BE2C (cell line): ENCODE measurements at regions not wholly inside any gene's neighbourhood (a gene's known extent, or its start where the extent isn't known, plus 50 kb on each side); places are given as distances from the start of the nearest gene placed in this dataset.
"Not testable (repeated sequence)": the region's sequence is repeated elsewhere in the genome, so short reads cannot be mapped to it uniquely, and the experiment has no call there.

ENCODE experiments used
- DNase-seq: peaks from one replicate; pipeline ENCODE4 v3.0.0-alpha.2; 2020
- H3K27me3 ChIP-seq: fragments of 250-450 bp; sonication (Bioruptor Pico); 2 replicates; pipeline ENCODE4 v1.5.1; 2020; ENCODE audit warnings: mild to moderate bottlenecking
- H3K36me3 ChIP-seq: fragments of 250-450 bp; sonication (Bioruptor Pico); 2 replicates; pipeline ENCODE4 v1.5.1; 2020; ENCODE audit warnings: mild to moderate bottlenecking
- H3K4me1 ChIP-seq: fragments of 250-450 bp; sonication (Bioruptor Pico); 2 replicates; pipeline ENCODE4 v1.5.1; 2020
- H3K4me3 ChIP-seq: 2 replicates; pipeline ENCODE4 v1.5.1; 2011; ENCODE audit warnings: low read depth, low read length
- H3K9me3 ChIP-seq: fragments of 250-450 bp; sonication (Bioruptor Pico); 2 replicates; pipeline ENCODE4 v1.5.1; 2020
- TF ChIP-seq, protein P1 (sequence below): IDR thresholded peaks from 2 replicates; pipeline ENCODE4 v1.5.1; 2012; ENCODE audit warnings: mild to moderate bottlenecking, low read depth, low read length

DNA sequence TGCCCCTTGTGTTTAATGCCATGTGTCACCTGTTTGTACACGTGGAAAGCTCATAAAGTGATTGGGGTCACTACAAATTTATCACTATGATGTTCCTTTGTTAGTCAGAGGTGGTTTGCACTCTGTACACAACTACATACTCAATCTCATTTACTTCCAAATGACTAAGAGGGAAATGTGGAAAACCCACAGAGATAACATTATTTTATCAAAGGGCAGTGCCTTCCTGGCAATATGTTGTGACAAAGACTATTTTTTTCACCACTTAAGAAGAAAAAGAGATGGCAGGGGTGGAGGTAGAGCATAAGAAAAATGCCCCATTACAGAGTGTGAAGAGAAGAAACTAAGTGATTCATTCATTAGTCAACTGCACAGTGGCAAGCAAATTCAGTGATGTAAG is 1064.1 kb upstream of the FLRT2 start:
- Histone ChIP-seq H3K4me3 (no peak overlapping the region), H3K9me3 (no peaks in the 10 kb centered on the region), H3K4me1 (no peaks in the 10 kb centered on the region), H3K36me3 (no peaks in the 10 kb centered on the region), H3K27me3 (no peaks in the 10 kb centered on the region)
- TF ChIP-seq, protein P1, sequence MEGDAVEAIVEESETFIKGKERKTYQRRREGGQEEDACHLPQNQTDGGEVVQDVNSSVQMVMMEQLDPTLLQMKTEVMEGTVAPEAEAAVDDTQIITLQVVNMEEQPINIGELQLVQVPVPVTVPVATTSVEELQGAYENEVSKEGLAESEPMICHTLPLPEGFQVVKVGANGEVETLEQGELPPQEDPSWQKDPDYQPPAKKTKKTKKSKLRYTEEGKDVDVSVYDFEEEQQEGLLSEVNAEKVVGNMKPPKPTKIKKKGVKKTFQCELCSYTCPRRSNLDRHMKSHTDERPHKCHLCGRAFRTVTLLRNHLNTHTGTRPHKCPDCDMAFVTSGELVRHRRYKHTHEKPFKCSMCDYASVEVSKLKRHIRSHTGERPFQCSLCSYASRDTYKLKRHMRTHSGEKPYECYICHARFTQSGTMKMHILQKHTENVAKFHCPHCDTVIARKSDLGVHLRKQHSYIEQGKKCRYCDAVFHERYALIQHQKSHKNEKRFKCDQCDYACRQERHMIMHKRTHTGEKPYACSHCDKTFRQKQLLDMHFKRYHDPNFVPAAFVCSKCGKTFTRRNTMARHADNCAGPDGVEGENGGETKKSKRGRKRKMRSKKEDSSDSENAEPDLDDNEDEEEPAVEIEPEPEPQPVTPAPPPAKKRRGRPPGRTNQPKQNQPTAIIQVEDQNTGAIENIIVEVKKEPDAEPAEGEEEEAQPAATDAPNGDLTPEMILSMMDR: no peak
- DNase-seq: no peak

DNA sequence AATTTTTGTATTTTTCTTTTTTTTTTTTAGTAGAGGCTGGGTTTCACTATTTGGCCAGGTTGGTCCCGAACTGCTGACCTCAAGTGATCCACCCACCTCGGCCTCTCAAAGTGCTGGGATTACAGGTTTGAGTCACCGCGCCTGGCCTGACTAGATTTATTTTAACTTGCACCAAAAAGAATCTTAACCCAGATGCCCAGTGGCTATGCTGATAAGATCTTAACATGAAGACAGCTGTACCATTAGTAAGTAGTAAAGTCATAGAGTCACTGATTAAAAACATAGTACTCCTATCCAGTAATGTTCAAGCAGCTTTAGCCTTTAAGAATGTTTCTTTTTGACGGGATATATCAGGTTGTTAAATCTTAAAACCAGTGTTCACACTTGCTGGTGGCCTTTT is 1061.8 kb upstream of the FLRT2 start:
- TF ChIP-seq, protein P1: no peak
- Histone ChIP-seq H3K4me1 (no peaks in the 10 kb centered on the region), H3K36me3 (no peaks in the 10 kb centered on the region), H3K9me3 (no peaks in the 10 kb centered on the region), H3K4me3 (no peak overlapping the region), H3K27me3 (no peaks in the 10 kb centered on the region)
- DNase-seq: no peak

DNA sequence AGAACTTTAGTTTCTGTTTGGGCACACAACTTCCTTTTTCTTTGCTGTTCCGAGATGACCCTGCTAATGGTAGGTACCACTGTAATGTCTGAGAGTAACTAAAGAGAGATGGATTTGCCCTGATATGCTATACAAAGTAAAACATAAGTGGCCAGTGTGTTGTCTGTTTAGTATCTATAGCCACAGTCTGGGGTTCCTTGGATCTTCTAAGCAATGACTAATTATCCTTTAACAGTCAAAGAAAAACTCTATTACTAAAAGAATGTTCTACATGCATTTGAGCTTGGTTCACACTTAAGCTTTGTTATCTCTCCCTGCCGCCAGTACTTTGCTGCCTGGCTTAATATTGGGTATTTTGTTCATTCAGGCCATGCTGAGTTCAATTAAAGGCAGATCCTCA is 1051.9 kb upstream of the FLRT2 start:
- Histone ChIP-seq H3K9me3 (no peaks in the 10 kb centered on the region), H3K36me3 (no peaks in the 10 kb centered on the region), H3K27me3 (no peaks in the 10 kb centered on the region), H3K4me3 (no peak overlapping the region), H3K4me1 (no peaks in the 10 kb centered on the region)
- TF ChIP-seq, protein P1: no peak
- DNase-seq: no peak

DNA sequence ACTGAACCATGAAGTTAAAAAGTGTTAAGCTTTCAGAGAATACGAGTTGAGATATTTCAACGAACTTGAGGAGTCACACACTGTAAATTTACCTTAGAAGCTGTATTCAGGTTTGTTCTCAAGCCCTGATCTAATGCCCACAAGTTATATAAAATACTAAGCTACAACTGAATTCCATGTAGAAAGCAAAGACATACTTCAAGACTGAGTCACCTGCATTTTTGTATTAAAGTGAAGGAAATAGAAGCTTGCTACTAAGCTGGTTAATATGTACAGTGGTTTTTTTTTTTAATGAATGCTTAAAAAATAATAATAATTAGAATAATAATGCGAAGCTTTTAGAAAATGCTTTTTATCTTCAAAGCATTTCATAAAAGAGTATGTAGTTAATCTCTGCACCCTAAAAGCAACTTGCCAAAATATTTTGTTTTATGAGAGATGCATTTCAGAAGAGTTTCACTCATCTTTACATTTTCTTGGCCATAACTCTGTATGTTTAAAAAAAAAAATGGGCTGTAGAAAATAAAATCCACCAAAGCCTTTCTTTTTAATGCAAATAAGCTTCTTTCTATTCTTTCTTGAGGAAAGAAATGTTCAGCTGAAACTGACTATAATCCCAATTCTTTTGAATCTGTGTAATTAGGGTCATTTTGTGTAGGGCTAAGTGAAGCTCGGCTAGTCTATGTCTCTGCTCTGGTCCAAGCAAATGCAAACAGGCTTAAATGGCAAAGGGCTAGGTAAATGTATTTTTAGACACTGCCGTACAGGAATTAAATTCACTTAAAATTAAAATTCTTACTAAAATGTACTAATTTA is 1047.5 kb upstream of the FLRT2 start:
- TF ChIP-seq, protein P1: no peak
- Histone ChIP-seq H3K4me3 (no peak overlapping the region), H3K9me3 (no peaks in the 10 kb centered on the region), H3K36me3 (no peaks in the 10 kb centered on the region), H3K4me1 (no peaks in the 10 kb centered on the region), H3K27me3 (no peaks in the 10 kb centered on the region)
- DNase-seq: no peak

DNA sequence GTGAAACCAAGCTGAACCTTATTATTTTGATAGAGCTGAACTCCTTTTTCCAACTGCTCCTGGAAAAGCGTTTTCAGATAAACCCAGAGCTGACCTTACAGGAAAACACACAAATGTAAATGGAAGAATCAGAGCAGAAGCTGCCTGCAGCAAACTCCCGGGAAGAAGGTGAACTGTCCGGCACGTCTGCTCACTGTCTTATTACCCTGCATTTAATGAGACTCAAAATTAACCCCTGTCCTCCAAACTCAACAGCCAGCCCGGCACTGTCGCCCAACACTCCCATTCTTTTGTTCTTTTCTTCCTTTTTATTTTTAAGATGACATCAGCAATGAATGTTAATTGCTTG is 1046.9 kb upstream of the FLRT2 start:
- H3K27me3 ChIP-seq: no peaks in the 10 kb centered on the region
- H3K4me1 ChIP-seq: no peaks in the 10 kb centered on the region
- no peaks in the 10 kb centered on the region for H3K9me3 ChIP-seq
- TF ChIP-seq, protein P1: no peak
- H3K4me3 ChIP-seq: no peak overlapping the region
- no peak for DNase-seq
- no peaks in the 10 kb centered on the region for H3K36me3 ChIP-seq

DNA sequence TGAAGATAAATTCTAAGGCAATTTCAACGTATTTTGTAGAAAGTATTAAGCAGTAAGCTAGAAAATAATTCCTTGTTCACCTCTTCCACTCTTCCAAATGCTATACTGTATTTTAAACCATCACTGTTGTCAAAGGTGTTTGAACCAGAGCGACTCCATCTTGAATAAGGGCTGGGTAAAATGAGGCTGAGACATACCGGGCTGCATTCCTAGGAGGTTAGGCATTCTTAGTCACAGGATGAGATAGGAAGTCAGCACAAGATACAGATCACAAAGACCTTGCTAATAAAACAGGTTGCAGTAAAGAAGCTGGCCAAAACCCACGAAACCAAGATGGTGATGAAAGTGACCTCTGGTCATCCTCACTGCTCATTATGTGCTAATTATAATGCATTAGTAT is 1045.7 kb upstream of the FLRT2 start:
- not testable (repeated sequence) for DNase-seq, H3K4me1 ChIP-seq, H3K4me3 ChIP-seq, H3K9me3 ChIP-seq, H3K36me3 ChIP-seq, H3K27me3 ChIP-seq
